NCI-H460 (cell line): ENCODE measurements at regions not wholly inside any gene's neighbourhood (a gene's known extent, or its start where the extent isn't known, plus 50 kb on each side); places are given as distances from the start of the nearest gene placed in this dataset.
A peak's percentile ranks its signal among the peaks of the same experiment; 100 is the strongest.

Experiments
- DNase-seq: peaks from one replicate; pipeline ENCODE4 v3.0.0-alpha.2; 2016; ENCODE audit warnings: low read depth; ENCODE audit errors: extremely low read depth

- DNase-seq: no peak
Observed at GRCh38 chr7:22627136-22627535, 99.9 kb upstream of the IL6 start.

- no peak for DNase-seq
Observed at GRCh38 chr7:22625251-22625650, 101.7 kb upstream of the IL6 start.

GRCh38 chr7:22624781-22625180 is 102.2 kb upstream of the IL6 start:
- no peak for DNase-seq

GRCh38 chr7:22622116-22622785 is 104.7 kb upstream of the IL6 start:
- DNase-seq: no peak

- no peak for DNase-seq
Observed at GRCh38 chr7:22618528-22618927, 108.5 kb upstream of the IL6 start.

- DNase-seq: no peak
Observed at GRCh38 chr7:22617166-22617565, 109.8 kb upstream of the IL6 start.

GRCh38 chr7:22613496-22613895 is 113.5 kb upstream of the IL6 start:
- no peak for DNase-seq

GRCh38 chr7:22612776-22613175 is 112.8 kb upstream of the STEAP1B start:
- DNase-seq: no peak

GRCh38 chr7:22611758-22612079 is 111.7 kb upstream of the STEAP1B start:
- no peak for DNase-seq

- DNase-seq: no peak
Observed at GRCh38 chr7:22610951-22611757, 111.2 kb upstream of the STEAP1B start.

GRCh38 chr7:22610263-22610662 is 110.3 kb upstream of the STEAP1B start:
- no peak for DNase-seq

- DNase-seq: no peak
Observed at GRCh38 chr7:22607180-22607579, 107.2 kb upstream of the STEAP1B start.

GRCh38 chr7:22604246-22604645 is 104.3 kb upstream of the STEAP1B start:
- DNase-seq: no peak

GRCh38 chr7:22601812-22602565 is 102.0 kb upstream of the STEAP1B start:
- DNase-seq: no peak

- DNase-seq: no peak
Observed at GRCh38 chr7:22601408-22601807, 101.4 kb upstream of the STEAP1B start.

GRCh38 chr7:22601003-22601402 is 101.0 kb upstream of the STEAP1B start:
- no peak for DNase-seq

GRCh38 chr7:22598318-22598920 is 98.4 kb upstream of the STEAP1B start:
- DNase-seq: no peak

- DNase-seq: peak; percentile 96
Observed at GRCh38 chr7:22597844-22598243, 97.9 kb upstream of the STEAP1B start.

- no peak for DNase-seq
Observed at GRCh38 chr7:22596763-22597400, 96.9 kb upstream of the STEAP1B start.

GRCh38 chr7:22594020-22594419 is 94.0 kb upstream of the STEAP1B start:
- DNase-seq: no peak

GRCh38 chr7:22591271-22591670 is 91.3 kb upstream of the STEAP1B start:
- no peak for DNase-seq
